SK-N-MC (cell line): ENCODE measurements at regions not wholly inside any gene's neighbourhood (a gene's known extent, or its start where the extent isn't known, plus 50 kb on each side); places are given as distances from the start of the nearest gene placed in this dataset.

Experiments
- FOXP2 ChIP-seq: optimal IDR thresholded peaks from 2 replicates; pipeline ENCODE3; 2011; ENCODE audit warnings: mild to moderate bottlenecking, moderate library complexity; ENCODE audit not compliant: insufficient read depth; ENCODE audit errors: extremely low read length, control extremely low read depth
- POLR2AphosphoS5 ChIP-seq: IDR thresholded peaks from 2 replicates; pipeline ENCODE4 v1.6.1; 2012; ENCODE audit warnings: mild to moderate bottlenecking, low read depth, low read length, borderline replicate concordance

DNA sequence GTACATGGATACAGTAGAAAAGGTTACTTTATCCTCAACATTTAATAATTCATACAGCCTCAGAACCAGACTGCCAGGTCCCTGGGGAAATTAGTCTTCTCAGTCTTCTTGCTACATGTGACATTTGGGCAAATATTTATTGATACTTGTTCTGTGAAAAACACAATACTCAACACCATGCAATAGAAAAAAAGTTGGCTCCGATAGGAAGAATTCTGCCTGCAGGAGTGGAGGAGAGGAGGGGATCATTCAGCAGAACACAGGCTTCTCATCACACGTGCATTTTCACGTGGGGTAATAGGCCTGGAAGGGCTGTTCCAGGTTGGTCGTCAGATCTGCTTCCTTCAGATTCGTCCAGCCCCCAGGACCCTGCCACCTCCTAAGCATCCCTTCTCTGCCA, 58.4 kb upstream of the ACKR3 start:
- TF ChIP-seq POLR2AphosphoS5 = no peak
- TF ChIP-seq FOXP2 = no peak
